GM23338 (cell line): ENCODE measurements at regions not wholly inside any gene's neighbourhood (a gene's known extent, or its start where the extent isn't known, plus 50 kb on each side); places are given as distances from the start of the nearest gene placed in this dataset.

Experiments used
- CTCF ChIP-seq, 2 experiments: fragments of 200-600 bp in 1 of 2; sonication (generic) in 1 of 2; conservative IDR thresholded peaks; 2 replicates each; pipeline versions ENCODE4 v1.5.1 to v1.6.1; 2016 to 2017; ENCODE audit warnings: antibody characterized with exemption in 2 of 2, low read depth in 2 of 2, mild to moderate bottlenecking in 2 of 2, moderate library complexity in 1 of 2
- EZH2 ChIP-seq: fragments of 200-600 bp; sonication (generic); IDR thresholded peaks from one replicate; pipeline ENCODE4 v1.8.0; 2017; ENCODE audit warnings: antibody characterized with exemption, mild to moderate bottlenecking, low read depth; ENCODE audit not compliant: unreplicated experiment
- EZH2phosphoT487 ChIP-seq: fragments of 200-600 bp; sonication (generic); IDR thresholded peaks from one replicate; pipeline ENCODE4 v1.8.1; 2018; ENCODE audit warnings: antibody characterized with exemption; ENCODE audit not compliant: unreplicated experiment
- JUNB ChIP-seq: IDR thresholded peaks from one replicate; pipeline ENCODE4 v1.6.1; 2016; ENCODE audit warnings: antibody characterized with exemption; ENCODE audit not compliant: unreplicated experiment
- POLR2AphosphoS5 ChIP-seq: IDR thresholded peaks from 2 replicates; pipeline ENCODE4 v1.6.1; 2016; ENCODE audit warnings: antibody characterized with exemption, low read depth
- REST ChIP-seq: IDR thresholded peaks from one replicate; pipeline ENCODE4 v1.6.1; 2018; ENCODE audit warnings: antibody characterized with exemption; ENCODE audit not compliant: unreplicated experiment
- ZNF114 ChIP-seq: fragments of 250-450 bp; sonication (Bioruptor Pico); IDR thresholded peaks from 2 replicates; pipeline ENCODE4 v1.5.0; 2020; ENCODE audit warnings: mild to moderate bottlenecking, moderate library complexity

- no peak for TF ChIP-seq CTCF (conservative IDR thresholded peaks at IDR 0.05; ENCODE audit: low read depth in 2 of 2)
- no peak for TF ChIP-seq POLR2AphosphoS5
- TF ChIP-seq REST: no peak
- no peak for TF ChIP-seq EZH2phosphoT487
- no peak for TF ChIP-seq EZH2
- no peak for TF ChIP-seq ZNF114 (CRISPR knock-in tag)
- no peak for TF ChIP-seq JUNB
These were observed 95.3 kb upstream of the FSTL4 start for GRCh38 chr5:133707629-133708028.
